AG09309 (cell line): ENCODE measurements at regions not wholly inside any gene's neighbourhood (a gene's known extent, or its start where the extent isn't known, plus 50 kb on each side); places are given as distances from the start of the nearest gene placed in this dataset.
"Not testable (repeated sequence)": the region's sequence is repeated elsewhere in the genome, so short reads cannot be mapped to it uniquely, and the experiment has no call there.

Source experiments
- DNase-seq: peaks from one replicate; pipeline ENCODE4 v3.0.0-alpha.2; 2010; ENCODE audit warnings: low read depth
- H3K4me3 ChIP-seq: 2 replicates; pipeline ENCODE4 v1.5.1; 2011; ENCODE audit warnings: mild to moderate bottlenecking, low read depth, low read length, moderate library complexity; ENCODE audit not compliant: control insufficient read depth
- CTCF ChIP-seq: IDR thresholded peaks from 2 replicates; pipeline ENCODE4 v1.5.1; 2011; ENCODE audit warnings: mild to moderate bottlenecking, low read depth, low read length, inconsistent platforms; ENCODE audit not compliant: insufficient read depth, control insufficient read depth; ENCODE audit errors: missing control alignments

DNA sequence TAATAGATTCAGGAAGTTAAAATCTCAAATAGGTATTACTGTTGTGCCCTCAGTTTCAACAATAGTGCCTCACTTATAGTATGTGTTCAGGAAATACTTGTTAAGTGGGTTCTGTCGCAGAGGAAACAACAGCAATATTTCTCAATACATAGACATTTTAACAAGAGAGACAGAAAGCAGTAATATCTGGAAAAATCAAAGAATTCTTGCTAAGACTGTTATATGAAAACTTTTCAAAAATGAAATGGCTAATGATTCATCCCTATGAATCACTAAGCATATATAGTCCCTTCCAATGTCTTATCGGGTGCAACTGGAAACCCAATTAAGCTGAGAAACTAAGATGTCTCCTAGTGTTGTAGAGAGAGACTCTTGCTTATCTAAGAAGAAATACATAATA lies 668.9 kb downstream of the TFAP2A start:
- no peak for TF ChIP-seq CTCF
- no peak overlapping the region for H3K4me3 ChIP-seq
- peak; percentile 4 for DNase-seq

DNA sequence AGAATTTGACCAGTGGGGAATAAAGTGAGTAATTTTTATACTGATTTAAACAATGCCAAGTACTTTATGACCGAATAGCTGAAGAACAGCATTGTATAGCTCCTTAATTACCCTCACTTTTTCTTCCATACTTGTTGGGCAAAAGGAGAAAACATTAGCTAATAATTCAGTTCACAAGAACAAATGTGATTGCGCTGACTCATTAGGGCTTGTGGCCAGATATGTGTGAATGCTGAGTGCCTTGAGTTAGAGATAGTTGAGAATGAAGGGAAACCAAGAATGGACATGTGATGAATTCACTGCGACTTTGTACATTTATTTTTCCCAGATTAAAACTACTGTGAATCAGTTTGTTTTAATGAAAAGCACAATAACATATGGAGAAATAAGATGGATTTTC lies 669.4 kb downstream of the TFAP2A start:
- H3K4me3 ChIP-seq = no peak overlapping the region
- no peak for TF ChIP-seq CTCF
- DNase-seq = no peak

DNA sequence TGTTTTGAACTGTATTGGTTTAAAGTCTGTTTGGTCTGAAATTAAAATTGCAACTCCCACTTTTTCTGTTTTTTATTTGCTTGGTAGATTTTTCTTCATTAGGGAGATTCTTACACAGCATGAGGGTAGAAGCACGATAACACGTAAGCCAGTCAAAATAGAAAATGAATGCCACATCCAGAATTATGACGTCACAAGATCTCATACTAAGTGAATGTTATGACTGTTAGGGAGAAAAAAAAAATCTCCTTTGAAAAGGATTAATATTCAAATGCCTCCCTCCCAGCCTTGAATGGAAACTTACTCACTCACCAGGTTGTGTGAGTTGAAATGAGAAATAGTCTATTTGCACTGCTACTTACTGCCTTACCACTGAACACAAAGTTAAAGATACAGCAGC lies 670.8 kb downstream of the TFAP2A start:
- DNase-seq = no peak
- no peak overlapping the region for H3K4me3 ChIP-seq
- TF ChIP-seq CTCF = no peak

GRCh38 chr6:9732056-9732455 lies 682.8 kb downstream of the TFAP2A start:
- H3K4me3 ChIP-seq = no peak overlapping the region
- no peak for DNase-seq
- TF ChIP-seq CTCF = no peak

GRCh38 chr6:9725776-9726175 lies 689.1 kb downstream of the TFAP2A start:
- H3K4me3 ChIP-seq, DNase-seq: not testable (repeated sequence)

- DNase-seq = no peak
- H3K4me3 ChIP-seq = no peak overlapping the region
- TF ChIP-seq CTCF = no peak
Measured at GRCh38 chr6:9717568-9717967, 697.3 kb downstream of the TFAP2A start.

GRCh38 chr6:9711365-9711764 lies 703.5 kb downstream of the TFAP2A start:
- H3K4me3 ChIP-seq = no peak overlapping the region
- DNase-seq = no peak
- TF ChIP-seq CTCF = no peak
